ENCODE measurements at regions not wholly inside any gene's neighbourhood (a gene's known extent, or its start where the extent isn't known, plus 50 kb on each side); places are given as distances from the start of the nearest gene placed in this dataset.

DNA sequence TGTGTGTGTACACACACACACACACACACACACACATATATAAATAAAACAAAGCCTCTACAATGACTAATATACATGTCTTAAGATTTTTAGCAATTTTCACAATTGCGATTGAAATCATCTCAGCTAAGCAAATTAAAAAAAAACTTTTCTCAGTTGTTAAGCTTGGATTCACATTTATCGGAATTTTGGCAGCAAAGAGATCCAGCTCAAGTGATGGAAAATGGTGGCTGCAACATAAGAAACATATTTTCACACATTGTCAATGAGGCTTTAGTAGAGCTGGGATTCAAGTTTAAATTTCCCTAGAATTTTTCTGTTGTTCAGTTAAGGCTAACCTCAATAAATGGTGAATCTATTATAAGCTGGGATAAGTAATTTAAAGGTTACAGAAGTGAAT, 768.6 kb upstream of the SORCS1 start:
- no peak for DNase-seq (ENCODE audit: unreplicated experiment)
- intact Hi-C loops (cut with micrococcal nuclease), result no loop called here
- H3K4me3 Mint-ChIP-seq (ENCODE audit: unreplicated experiment), result no peak overlapping the region
- H3K27me3 Mint-ChIP-seq (ENCODE audit: insufficient read depth, unreplicated experiment), result no peaks in the 10 kb centered on the region
- POLR2A ChIA-PET, result no interaction called here
- H3K4me1 Mint-ChIP-seq (ENCODE audit: insufficient read depth, unreplicated experiment), result no peaks in the 10 kb centered on the region
- CTCF ChIA-PET, result no interaction called here
- BruUV-seq (replicated peaks), result no TSS peak
- no peak for TF ChIP-seq CTCF (IDR thresholded peaks at IDR 0.05; ENCODE audit: unreplicated experiment)
- H3K9me3 Mint-ChIP-seq (ENCODE audit: unreplicated experiment), result no peaks in the 10 kb centered on the region
- H3K36me3 Mint-ChIP-seq (ENCODE audit: insufficient read depth, unreplicated experiment), result no peaks in the 10 kb centered on the region
- no peak overlapping the region for H3K27ac Mint-ChIP-seq (ENCODE audit: low read depth, unreplicated experiment)

- no peak overlapping the region for H3K27ac Mint-ChIP-seq (ENCODE audit: low read depth, unreplicated experiment)
- no peak for DNase-seq (ENCODE audit: unreplicated experiment)
- H3K27me3 Mint-ChIP-seq (ENCODE audit: insufficient read depth, unreplicated experiment), result no peaks in the 10 kb centered on the region
- ChIA-PET POLR2A (no interaction called here), CTCF (interaction anchor here (1.0 kb wide), 1 partner anchor 82 kb away, joined by 3 read pairs; no protein-coding TSS in a partner anchor)
- TF ChIP-seq CTCF (IDR thresholded peaks at IDR 0.05; ENCODE audit: unreplicated experiment), result no peak
- no peaks in the 10 kb centered on the region for H3K36me3 Mint-ChIP-seq (ENCODE audit: insufficient read depth, unreplicated experiment)
- no peak overlapping the region for H3K4me3 Mint-ChIP-seq (ENCODE audit: unreplicated experiment)
- BruUV-seq (replicated peaks), result no TSS peak
- no peaks in the 10 kb centered on the region for H3K9me3 Mint-ChIP-seq (ENCODE audit: unreplicated experiment)
- no peaks in the 10 kb centered on the region for H3K4me1 Mint-ChIP-seq (ENCODE audit: insufficient read depth, unreplicated experiment)
- intact Hi-C loops (cut with micrococcal nuclease), result no loop called here
Measured at GRCh38 chr10:107931808-107932207, 767.3 kb upstream of the SORCS1 start.

- H3K4me1 Mint-ChIP-seq (ENCODE audit: insufficient read depth, unreplicated experiment), result no peaks in the 10 kb centered on the region
- BruUV-seq (replicated peaks), result no TSS peak
- H3K27me3 Mint-ChIP-seq (ENCODE audit: insufficient read depth, unreplicated experiment), result no peaks in the 10 kb centered on the region
- no peak overlapping the region for H3K27ac Mint-ChIP-seq (ENCODE audit: low read depth, unreplicated experiment)
- ChIA-PET CTCF (no interaction called here), POLR2A (no interaction called here)
- no peaks in the 10 kb centered on the region for H3K36me3 Mint-ChIP-seq (ENCODE audit: insufficient read depth, unreplicated experiment)
- H3K4me3 Mint-ChIP-seq (ENCODE audit: unreplicated experiment), result no peak overlapping the region
- no peaks in the 10 kb centered on the region for H3K9me3 Mint-ChIP-seq (ENCODE audit: unreplicated experiment)
- TF ChIP-seq CTCF (IDR thresholded peaks at IDR 0.05; ENCODE audit: unreplicated experiment), result no peak
- intact Hi-C loops (cut with micrococcal nuclease), result no loop called here
- no peak for DNase-seq (ENCODE audit: unreplicated experiment)
Measured at GRCh38 chr10:107930037-107930436, 765.5 kb upstream of the SORCS1 start.

DNA sequence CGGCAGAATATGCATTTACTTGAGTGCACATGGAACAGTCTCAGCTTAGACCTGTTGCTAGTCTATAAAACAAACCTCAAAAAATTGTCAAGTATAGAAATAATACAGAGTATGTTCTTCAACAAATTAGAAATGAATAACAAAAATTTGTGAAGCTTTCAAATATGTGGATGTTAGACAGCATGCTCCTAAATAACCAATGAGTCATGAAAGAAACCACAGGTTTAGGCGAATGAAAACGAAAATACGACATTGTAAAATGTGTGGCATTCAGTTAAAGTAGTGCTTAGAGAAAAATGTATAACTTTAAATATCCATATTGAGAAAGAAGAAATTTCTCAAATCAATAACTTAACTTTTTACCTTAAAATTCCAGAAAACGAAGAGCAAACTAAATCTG, 760.0 kb upstream of the SORCS1 start:
- DNase-seq (ENCODE audit: unreplicated experiment), result no peak
- CTCF ChIA-PET, result interaction anchor here (0.6 kb wide), 1 partner anchor 11 kb away, joined by 4 read pairs; no protein-coding TSS in a partner anchor

More for the DNA sequence above, 760.0 kb upstream of the SORCS1 start:
- Mint-ChIP-seq H3K9me3 (ENCODE audit: unreplicated experiment) (no peaks in the 10 kb centered on the region), H3K27me3 (ENCODE audit: insufficient read depth, unreplicated experiment) (no peaks in the 10 kb centered on the region), H3K36me3 (ENCODE audit: insufficient read depth, unreplicated experiment) (no peaks in the 10 kb centered on the region), H3K27ac (ENCODE audit: low read depth, unreplicated experiment) (no peak overlapping the region), H3K4me3 (ENCODE audit: unreplicated experiment) (no peak overlapping the region), H3K4me1 (ENCODE audit: insufficient read depth, unreplicated experiment) (no peaks in the 10 kb centered on the region)
- no TSS peak for BruUV-seq (replicated peaks)
- no peak for TF ChIP-seq CTCF (IDR thresholded peaks at IDR 0.05; ENCODE audit: unreplicated experiment)
- intact Hi-C loops (cut with micrococcal nuclease), result no loop called here
- POLR2A ChIA-PET, result interaction anchor here (0.9 kb wide), 1 partner anchor 10 kb away, joined by 3 read pairs; no protein-coding TSS in a partner anchor

All from MCF 10A (cell line).